IMR-90 (cell line): ENCODE measurements at regions not wholly inside any gene's neighbourhood (a gene's known extent, or its start where the extent isn't known, plus 50 kb on each side); places are given as distances from the start of the nearest gene placed in this dataset.

Source experiments
- ATAC-seq: fragments of 200-7000 bp; cut with Tn5 transposase; 2 replicates; pipeline ENCODE4 v1.9.1; 2020; ENCODE audit warnings: low read depth, mild to moderate bottlenecking, moderate library complexity
- BruUV-seq: library from RNA; stranded (reverse); fragments of 400-500 nt; replicated peaks from 2 replicates; lab custom pipeline; 2021; lab: Mats Ljungman, UMichigan
- CTCF ChIA-PET: fragments of 300-600 bp; formaldehyde crosslinking; extraction: SDS; loops from one replicate; lab custom pipeline; 2021; ENCODE audit warnings: antibody characterized with exemption; lab: Yijun Ruan, JAX
- POLR2A ChIA-PET: fragments of 300-600 bp; sonication (Branson Sonifier 250); formaldehyde crosslinking; loops from one replicate; lab custom pipeline; 2022; ENCODE audit warnings: antibody characterized with exemption; ENCODE audit not compliant: unreplicated experiment; lab: Charles Lee
- DNase-seq: peaks from one replicate; pipeline ENCODE4 v3.0.0; 2013
- H2AFZ ChIP-seq: replicated peaks from 2 replicates; pipeline ENCODE3; 2013; ENCODE audit warnings: low read length, mild to moderate bottlenecking; ENCODE audit not compliant: poor library complexity
- H2AK5ac ChIP-seq: 2 replicates; pipeline ENCODE4 v1.6.1; 2013; ENCODE audit warnings: low read depth, low read length, inconsistent platforms
- H2AK9ac ChIP-seq: replicated peaks from 2 replicates; pipeline ENCODE3; 2013; ENCODE audit warnings: mild to moderate bottlenecking, low read depth, low read length, moderate library complexity; ENCODE audit not compliant: poor library complexity
- H2BK120ac ChIP-seq: 2 replicates; pipeline ENCODE4 v1.6.1; 2013; ENCODE audit warnings: low read depth, low read length, inconsistent platforms
- H2BK15ac ChIP-seq: 3 replicates; pipeline ENCODE4 v1.6.1; 2013; ENCODE audit warnings: low read depth, low read length, inconsistent platforms
- H2BK20ac ChIP-seq: 2 replicates; pipeline ENCODE4 v1.6.1; 2013; ENCODE audit warnings: low read depth, mild to moderate bottlenecking, inconsistent platforms, low read length, moderate library complexity
- H2BK5ac ChIP-seq: 2 replicates; pipeline ENCODE4 v1.6.1; 2013; ENCODE audit warnings: mild to moderate bottlenecking, low read depth, low read length, inconsistent platforms; ENCODE audit not compliant: poor library complexity, severe bottlenecking
- H3K14ac ChIP-seq: replicated peaks from 2 replicates; pipeline ENCODE4 v1.6.1; 2013; ENCODE audit warnings: low read depth, low read length, inconsistent platforms
- H3K18ac ChIP-seq: 2 replicates; pipeline ENCODE4 v1.6.1; 2013; ENCODE audit warnings: low read depth, low read length, control low read depth
- H3K23ac ChIP-seq: 2 replicates; pipeline ENCODE4 v1.6.1; 2013; ENCODE audit warnings: low read depth, low read length, inconsistent platforms
- H3K27ac ChIP-seq: 2 replicates; pipeline ENCODE4 v1.5.1; 2013; ENCODE audit warnings: mild to moderate bottlenecking, control low read depth, low read length; ENCODE audit not compliant: insufficient read depth
- H3K27me3 ChIP-seq: 2 replicates; pipeline ENCODE4 v1.6.1; 2013; ENCODE audit warnings: low read length; ENCODE audit not compliant: control insufficient read depth, insufficient read depth
- H3K36me3 ChIP-seq: 2 replicates; pipeline ENCODE4 v1.6.1; 2013; ENCODE audit warnings: low read length, mixed read lengths; ENCODE audit not compliant: control insufficient read depth, insufficient read depth
- H3K4ac ChIP-seq: 2 replicates; pipeline ENCODE4 v1.6.1; 2013; ENCODE audit warnings: low read depth, low read length, inconsistent platforms
- H3K4me1 ChIP-seq: 2 replicates; pipeline ENCODE4 v1.6.1; 2013; ENCODE audit warnings: low read length, mixed read lengths; ENCODE audit not compliant: control insufficient read depth, insufficient read depth
- H3K4me2 ChIP-seq: 2 replicates; pipeline ENCODE4 v1.6.1; 2013; ENCODE audit warnings: low read depth, mild to moderate bottlenecking, control low read depth, low read length, moderate library complexity
- H3K4me3 ChIP-seq: 2 replicates; pipeline ENCODE4 v1.5.1; 2013; ENCODE audit warnings: low read depth, mild to moderate bottlenecking, control low read depth, low read length, moderate library complexity; ENCODE audit not compliant: insufficient read depth
- H3K56ac ChIP-seq: 2 replicates; pipeline ENCODE4 v1.6.1; 2013; ENCODE audit warnings: low read length, inconsistent platforms; ENCODE audit not compliant: insufficient read depth; ENCODE audit errors: extremely low read depth
- H3K79me1 ChIP-seq, 2 experiments: 2 replicates each; pipeline ENCODE4 v1.6.1; 2013; ENCODE audit warnings: low read length in 2 of 2, inconsistent platforms in 1 of 2, low read depth in 1 of 2
- H3K9ac ChIP-seq: 2 replicates; pipeline ENCODE4 v1.6.1; 2013; ENCODE audit warnings: low read depth, low read length, control low read depth
- H3K9me1 ChIP-seq: 2 replicates; pipeline ENCODE4 v1.6.1; 2013; ENCODE audit warnings: low read length, inconsistent platforms; ENCODE audit not compliant: insufficient read depth
- H3K9me3 ChIP-seq: 2 replicates; pipeline ENCODE4 v1.6.1; 2013; ENCODE audit warnings: low read length; ENCODE audit not compliant: control insufficient read depth, insufficient read depth
- H4K20me1 ChIP-seq: 2 replicates; pipeline ENCODE4 v1.6.1; 2013; ENCODE audit warnings: low read length, inconsistent platforms; ENCODE audit not compliant: insufficient read depth
- H4K5ac ChIP-seq: 2 replicates; pipeline ENCODE4 v1.6.1; 2013; ENCODE audit warnings: mild to moderate bottlenecking, low read depth, low read length, control low read depth
- H4K8ac ChIP-seq, 2 experiments: 2 replicates each; pipeline ENCODE4 v1.6.1; 2013; ENCODE audit warnings: low read depth in 2 of 2, low read length in 2 of 2, control low read depth in 1 of 2, inconsistent platforms in 1 of 2
- H4K91ac ChIP-seq: 2 replicates; pipeline ENCODE4 v1.6.1; 2013; ENCODE audit warnings: low read depth, low read length, inconsistent platforms; ENCODE audit not compliant: insufficient read depth
- CEBPB ChIP-seq: IDR thresholded peaks from 2 replicates; pipeline ENCODE4 v1.6.1; 2012; ENCODE audit warnings: low read depth, low read length, improper control_type of control experiment
- CHD1 ChIP-seq: IDR thresholded peaks from 2 replicates; pipeline ENCODE4 v1.6.1; 2012; ENCODE audit warnings: low read depth, low read length, improper control_type of control experiment
- ELK1 ChIP-seq: fragments of 150-350 bp; IDR thresholded peaks from 2 replicates; pipeline ENCODE4 v1.6.1; 2016; ENCODE audit warnings: low read depth, mild to moderate bottlenecking, low read length, moderate library complexity, borderline replicate concordance
- FOS ChIP-seq: fragments of 150-350 bp; IDR thresholded peaks from 2 replicates; pipeline ENCODE4 v1.6.1; 2016; ENCODE audit warnings: low read depth, low read length
- MAZ ChIP-seq: IDR thresholded peaks from 2 replicates; pipeline ENCODE4 v1.6.1; 2012; ENCODE audit warnings: low read depth, mild to moderate bottlenecking, low read length, improper control_type of control experiment, moderate library complexity, borderline replicate concordance
- MXI1 ChIP-seq: IDR thresholded peaks from 2 replicates; pipeline ENCODE4 v1.6.1; 2012; ENCODE audit warnings: low read depth, mild to moderate bottlenecking, low read length, moderate library complexity, borderline replicate concordance
- NFE2L2 ChIP-seq: fragments of 150-350 bp; IDR thresholded peaks from 2 replicates; pipeline ENCODE4 v1.6.1; 2016; ENCODE audit warnings: low read depth, mild to moderate bottlenecking, low read length
- POLR2A ChIP-seq: IDR thresholded peaks from 2 replicates; pipeline ENCODE4 v1.6.1; 2012; ENCODE audit warnings: mild to moderate bottlenecking, low read depth, low read length
- RAD21 ChIP-seq: IDR thresholded peaks from 2 replicates; pipeline ENCODE4 v1.6.1; 2012; ENCODE audit warnings: low read length, improper control_type of control experiment
- RCOR1 ChIP-seq: IDR thresholded peaks from 2 replicates; pipeline ENCODE4 v1.6.1; 2012; ENCODE audit warnings: mild to moderate bottlenecking, low read length, improper control_type of control experiment; ENCODE audit not compliant: insufficient replicate concordance
- RFX5 ChIP-seq: IDR thresholded peaks from 2 replicates; pipeline ENCODE4 v1.8.0; 2012; ENCODE audit warnings: low read depth, mild to moderate bottlenecking, low read length, moderate library complexity
- SMC3 ChIP-seq: fragments of 150-350 bp; IDR thresholded peaks from 2 replicates; pipeline ENCODE4 v1.6.1; 2016; ENCODE audit warnings: low read depth, mild to moderate bottlenecking, antibody characterized with exemption, low read length, moderate library complexity
- USF2 ChIP-seq: fragments of 150-350 bp; IDR thresholded peaks from 2 replicates; pipeline ENCODE4 v1.6.1; 2017; ENCODE audit warnings: mild to moderate bottlenecking, antibody characterized with exemption, low read length, low read depth
- WGBS, 2 experiments: methylation state at CpG; one replicate each; pipeline versions ENCODE4 v1.1.5 to v1.1.7; 2013; ENCODE audit warnings: missing lambda C conversion rate in 2 of 2; ENCODE audit not compliant: insufficient read length in 1 of 2; ENCODE audit errors: extremely low coverage in 2 of 2; 5-methylcytosine and 5-hydroxymethylcytosine counted together
- dilution Hi-C: fragments of 300-500 bp; cut with HindIII; formaldehyde crosslinking; loops from one replicate; pipeline ENCODE4 v1.14.3; 2018; ENCODE audit warnings: low sequenced_read_pairs; ENCODE audit not compliant: unreplicated experiment
- in situ Hi-C: fragments of 300-500 bp; cut with MboI; formaldehyde crosslinking; loops from 3 replicates; pipeline ENCODE4 v1.14.3; 2019; ENCODE audit warnings: low sequenced_read_pairs, inconsistent platforms, mixed read lengths
- intact Hi-C: fragments of 100-400 bp; cut with micrococcal nuclease; formaldehyde crosslinking; loops from 2 replicates; pipeline ENCODE4 v1.10.0; 2022

- no peak for TF ChIP-seq CHD1
- TF ChIP-seq SMC3 = no peak
- TF ChIP-seq ELK1 = no peak
- no peak for TF ChIP-seq MAZ
- no peak for TF ChIP-seq MXI1
- no peak for TF ChIP-seq RFX5
- no peak for TF ChIP-seq FOS
- TF ChIP-seq POLR2A = no peak
- no peak for TF ChIP-seq NFE2L2
- TF ChIP-seq CEBPB = no peak
- TF ChIP-seq RCOR1 = no peak
- no peak for TF ChIP-seq USF2
- no peak for TF ChIP-seq RAD21
- WGBS, 2 experiments = 95% methylated on average over 3 of the region's 10 CpGs; no CpG with 5 or more reads in 1 of the 2 experiments
- Histone ChIP-seq H4K20me1 (no peaks in the 10 kb centered on the region), H4K8ac (no peak overlapping the region), H2AK9ac (peak overlapping the region; percentile 5), H3K4me2 (no peak overlapping the region), H3K79me1 (no peaks in the 10 kb centered on the region), H3K9ac (no peak overlapping the region), H3K18ac (no peak overlapping the region), H2BK20ac (no peak overlapping the region), H2BK120ac (no peak overlapping the region), H2AFZ (no peak overlapping the region), H3K4me1 (peaks cover 8% of the 10 kb centered on the region; the same call in 1 of the 2 replicates), H4K91ac (no peak overlapping the region), H3K14ac (no peak overlapping the region), H2AK5ac (no peak overlapping the region), H3K9me3 (no peaks in the 10 kb centered on the region), H2BK5ac (no peak overlapping the region), H3K9me1 (peaks cover 7% of the 10 kb centered on the region), H3K27ac (no peak overlapping the region), H2BK15ac (no peak overlapping the region), H3K27me3 (peaks cover 11% of the 10 kb centered on the region; the same call in 1 of the 2 replicates), H3K36me3 (no peaks in the 10 kb centered on the region), H3K23ac (no peak overlapping the region), H4K5ac (no peak overlapping the region), H3K4ac (no peak overlapping the region), H3K56ac (no peak overlapping the region), H3K4me3 (no peak overlapping the region)
- DNase-seq = peak; percentile 39
- no TSS peak for BruUV-seq
- no peak for ATAC-seq
- intact Hi-C loops = no loop called here
- ChIA-PET CTCF (no interaction called here), POLR2A (no interaction called here)
- in situ Hi-C loops = no loop called here
- dilution Hi-C loops = no loop called here
Observed at GRCh38 chr6:166683477-166683876, 56.4 kb upstream of the RPS6KA2 start.
